ENCODE measurements at regions not wholly inside any gene's neighbourhood (a gene's known extent, or its start where the extent isn't known, plus 50 kb on each side); places are given as distances from the start of the nearest gene placed in this dataset.

- H3K27ac ChIP-seq (ENCODE audit: low read depth, low read length) = no peak overlapping the region
- TF ChIP-seq EZH2phosphoT487 (IDR thresholded peaks at IDR 0.05; ENCODE audit: borderline replicate concordance, low read length) (no peak), CTCF (IDR thresholded peaks at IDR 0.05; ENCODE audit: low read depth, low read length, poor library complexity, severe bottlenecking) (no peak)
- no peaks in the 10 kb centered on the region for H3K27me3 ChIP-seq (ENCODE audit: control insufficient read depth, low read length)
- no peaks in the 10 kb centered on the region for H3F3A ChIP-seq (ENCODE audit: control insufficient read depth, insufficient read depth)
- no peak overlapping the region for H3K4me3 ChIP-seq (ENCODE audit: low read length)
- H3K9me3 ChIP-seq (ENCODE audit: control insufficient read depth, insufficient read depth, low read length) = no peaks in the 10 kb centered on the region
- H3K9me2 ChIP-seq (replicated peaks; ENCODE audit: control insufficient read depth, low read length) = no peaks in the 10 kb centered on the region; the same call in 1 of the 2 replicates
- no peaks in the 10 kb centered on the region for H3K36me3 ChIP-seq (ENCODE audit: control insufficient read depth, low read length)
- no peak overlapping the region for H3K4me2 ChIP-seq (ENCODE audit: low read length)
- no peaks in the 10 kb centered on the region for H3K79me2 ChIP-seq (ENCODE audit: control insufficient read depth, low read length)
- no peaks in the 10 kb centered on the region for H4K20me1 ChIP-seq (ENCODE audit: control insufficient read depth, insufficient read depth, low read depth, low read length)
- no peaks in the 10 kb centered on the region for H3K4me1 ChIP-seq (ENCODE audit: control insufficient read depth, low read length)
Measured at GRCh38 chr9:29928072-29928471, 2354.8 kb upstream of the C9orf72 start.

- no peak for TF ChIP-seq CTCF (IDR thresholded peaks at IDR 0.05; ENCODE audit: low read depth, low read length, poor library complexity, severe bottlenecking)
- no peak for TF ChIP-seq EZH2phosphoT487 (IDR thresholded peaks at IDR 0.05; ENCODE audit: borderline replicate concordance, low read length)
- Histone ChIP-seq H3K4me2 (ENCODE audit: low read length) (no peak overlapping the region), H3K9me3 (ENCODE audit: control insufficient read depth, insufficient read depth, low read length) (no peaks in the 10 kb centered on the region; the same call in 1 of the 2 replicates)
Measured at GRCh38 chr9:29939559-29939958, 2366.3 kb upstream of the C9orf72 start.

GRCh38 chr9:29945012-29945411, 2371.7 kb upstream of the C9orf72 start:
- H4K20me1 ChIP-seq (ENCODE audit: control insufficient read depth, insufficient read depth, low read depth, low read length) = no peaks in the 10 kb centered on the region
- H3K36me3 ChIP-seq (ENCODE audit: control insufficient read depth, low read length) = no peaks in the 10 kb centered on the region
- H3K9me2 ChIP-seq (replicated peaks; ENCODE audit: control insufficient read depth, low read length) = no peaks in the 10 kb centered on the region
- no peaks in the 10 kb centered on the region for H3K9me3 ChIP-seq (ENCODE audit: control insufficient read depth, insufficient read depth, low read length)
- H3K27ac ChIP-seq (ENCODE audit: low read depth, low read length) = no peak overlapping the region
- H3K27me3 ChIP-seq (ENCODE audit: control insufficient read depth, low read length) = no peaks in the 10 kb centered on the region
- no peaks in the 10 kb centered on the region for H3K79me2 ChIP-seq (ENCODE audit: control insufficient read depth, low read length)
- H3K4me1 ChIP-seq (ENCODE audit: control insufficient read depth, low read length) = no peaks in the 10 kb centered on the region
- H3K4me2 ChIP-seq (ENCODE audit: low read length) = no peak overlapping the region
- TF ChIP-seq EZH2phosphoT487 (IDR thresholded peaks at IDR 0.05; ENCODE audit: borderline replicate concordance, low read length) = no peak
- no peaks in the 10 kb centered on the region for H3F3A ChIP-seq (ENCODE audit: control insufficient read depth, insufficient read depth)
- no peak overlapping the region for H3K4me3 ChIP-seq (ENCODE audit: low read length)

More at GRCh38 chr9:29939559-29939958, 2366.3 kb upstream of the C9orf72 start:
- Histone ChIP-seq H4K20me1 (ENCODE audit: control insufficient read depth, insufficient read depth, low read depth, low read length) (no peaks in the 10 kb centered on the region), H3K27ac (ENCODE audit: low read depth, low read length) (no peak overlapping the region), H3K79me2 (ENCODE audit: control insufficient read depth, low read length) (no peaks in the 10 kb centered on the region), H3K27me3 (ENCODE audit: control insufficient read depth, low read length) (no peaks in the 10 kb centered on the region), H3F3A (ENCODE audit: control insufficient read depth, insufficient read depth) (no peaks in the 10 kb centered on the region), H3K4me1 (ENCODE audit: control insufficient read depth, low read length) (no peaks in the 10 kb centered on the region), H3K36me3 (ENCODE audit: control insufficient read depth, low read length) (no peaks in the 10 kb centered on the region), H3K9me2 (replicated peaks; ENCODE audit: control insufficient read depth, low read length) (no peaks in the 10 kb centered on the region), H3K4me3 (ENCODE audit: low read length) (no peak overlapping the region)

GRCh38 chr9:29958469-29958868, 2385.2 kb upstream of the C9orf72 start:
- H4K20me1 ChIP-seq (ENCODE audit: control insufficient read depth, insufficient read depth, low read depth, low read length) = no peaks in the 10 kb centered on the region
- H3F3A ChIP-seq (ENCODE audit: control insufficient read depth, insufficient read depth) = no peaks in the 10 kb centered on the region
- H3K4me3 ChIP-seq (ENCODE audit: low read length) = no peak overlapping the region

More at GRCh38 chr9:29958469-29958868, 2385.2 kb upstream of the C9orf72 start:
- no peak for TF ChIP-seq CTCF (IDR thresholded peaks at IDR 0.05; ENCODE audit: low read depth, low read length, poor library complexity, severe bottlenecking)
- TF ChIP-seq EZH2phosphoT487 (IDR thresholded peaks at IDR 0.05; ENCODE audit: borderline replicate concordance, low read length) = no peak
- no peak overlapping the region for H3K4me2 ChIP-seq (ENCODE audit: low read length)
- no peaks in the 10 kb centered on the region for H3K9me3 ChIP-seq (ENCODE audit: control insufficient read depth, insufficient read depth, low read length)
- H3K79me2 ChIP-seq (ENCODE audit: control insufficient read depth, low read length) = no peaks in the 10 kb centered on the region
- no peaks in the 10 kb centered on the region for H3K9me2 ChIP-seq (replicated peaks; ENCODE audit: control insufficient read depth, low read length)
- H3K27me3 ChIP-seq (ENCODE audit: control insufficient read depth, low read length) = no peaks in the 10 kb centered on the region
- H3K27ac ChIP-seq (ENCODE audit: low read depth, low read length) = no peak overlapping the region
- H3K36me3 ChIP-seq (ENCODE audit: control insufficient read depth, low read length) = no peaks in the 10 kb centered on the region
- no peaks in the 10 kb centered on the region for H3K4me1 ChIP-seq (ENCODE audit: control insufficient read depth, low read length)

Measured in DOHH2 (cell line).